Esophagus muscularis mucosa (tissue), 4 donors: ENCODE measurements at regions not wholly inside any gene's neighbourhood (a gene's known extent, or its start where the extent isn't known, plus 50 kb on each side); places are given as distances from the start of the nearest gene placed in this dataset.

Experiments
- DNase-seq: peaks from one replicate; pipeline ENCODE4 v3.0.0-alpha.2; 2017; ENCODE audit errors: extremely low spot score
- H3K27ac ChIP-seq, 4 donors: fragments of 200-600 bp; sonication (generic); replicated peaks in 1 of 4; 1 replicate in 3 of 4; 2 replicates in 1 of 4; pipeline ENCODE4 v1.5.1; 2016 to 2019; ENCODE audit warnings: mild to moderate bottlenecking in 1 of 4
- H3K27me3 ChIP-seq, 4 donors: fragments of 200-600 bp; sonication (generic); one replicate each; pipeline versions ENCODE4 v1.5.1 to v1.6.0; 2016 to 2019
- H3K36me3 ChIP-seq, 4 donors: fragments of 200-600 bp; sonication (generic); one replicate each; pipeline ENCODE4 v1.5.1; 2016 to 2019
- H3K4me1 ChIP-seq, 4 donors: fragments of 200-600 bp; sonication (generic); one replicate each; pipeline ENCODE4 v1.5.1; 2016 to 2019
- H3K4me3 ChIP-seq, 4 donors: fragments of 200-600 bp; sonication (generic); 1 replicate in 2 of 4; 2 replicates in 2 of 4; pipeline ENCODE4 v1.5.1; 2016 to 2019; ENCODE audit warnings: mild to moderate bottlenecking in 4 of 4, moderate library complexity in 1 of 4
- H3K9me3 ChIP-seq, 4 donors: fragments of 200-600 bp; sonication (generic); 1 replicate in 3 of 4; 2 replicates in 1 of 4; pipeline ENCODE4 v1.5.1; 2016 to 2019
- EP300 ChIP-seq: sonication (generic); formaldehyde crosslinking; IDR thresholded peaks from one replicate; pipeline ENCODE4 v1.6.1; 2017; ENCODE audit warnings: antibody characterized with exemption
- POLR2A ChIP-seq: fragments of 450-650 bp; IDR thresholded peaks from one replicate; pipeline ENCODE4 v1.6.1; 2017; ENCODE audit warnings: antibody characterized with exemption, moderate library complexity, mild to moderate bottlenecking, low read depth
- POLR2AphosphoS5 ChIP-seq, 2 donors: sonication (generic); formaldehyde crosslinking; IDR thresholded peaks; one replicate each; pipeline ENCODE4 v1.6.1; 2017; ENCODE audit warnings: antibody characterized with exemption in 2 of 2
- WGBS: methylation state at CpG from one replicate; pipeline ENCODE4 v1.1.5; 2018; 5-methylcytosine and 5-hydroxymethylcytosine counted together
- intact Hi-C: fragments of 100-400 bp; cut with DNase I; formaldehyde crosslinking; loops from one replicate; pipeline ENCODE4 v1.15.1; 2023
- TF ChIP-seq, protein P1 (sequence below), 3 experiments: fragments of 200-600 bp in 2 of 3; fragments of 450-650 bp in 1 of 3; sonication (generic) in 2 of 3; IDR thresholded peaks; one replicate each; pipeline ENCODE4 v1.5.1; 2017 to 2019; ENCODE audit warnings: antibody characterized with exemption in 3 of 3, mild to moderate bottlenecking in 2 of 3, moderate library complexity in 1 of 3

- Histone ChIP-seq H3K9me3 (peaks cover 0 to 14% (median 6%) of the 10 kb centered on the region in 4 donors), H3K4me1 (no peaks in the 10 kb centered on the region), H3K4me3 (no peak overlapping the region), H3K36me3 (no peaks in the 10 kb centered on the region), H3K27ac (no peak overlapping the region), H3K27me3 (peaks cover 0 to 6% (median 0%) of the 10 kb centered on the region in 4 donors)
- TF ChIP-seq POLR2AphosphoS5 (IDR thresholded peaks at IDR 0.05) = no peak
- TF ChIP-seq, protein P1, sequence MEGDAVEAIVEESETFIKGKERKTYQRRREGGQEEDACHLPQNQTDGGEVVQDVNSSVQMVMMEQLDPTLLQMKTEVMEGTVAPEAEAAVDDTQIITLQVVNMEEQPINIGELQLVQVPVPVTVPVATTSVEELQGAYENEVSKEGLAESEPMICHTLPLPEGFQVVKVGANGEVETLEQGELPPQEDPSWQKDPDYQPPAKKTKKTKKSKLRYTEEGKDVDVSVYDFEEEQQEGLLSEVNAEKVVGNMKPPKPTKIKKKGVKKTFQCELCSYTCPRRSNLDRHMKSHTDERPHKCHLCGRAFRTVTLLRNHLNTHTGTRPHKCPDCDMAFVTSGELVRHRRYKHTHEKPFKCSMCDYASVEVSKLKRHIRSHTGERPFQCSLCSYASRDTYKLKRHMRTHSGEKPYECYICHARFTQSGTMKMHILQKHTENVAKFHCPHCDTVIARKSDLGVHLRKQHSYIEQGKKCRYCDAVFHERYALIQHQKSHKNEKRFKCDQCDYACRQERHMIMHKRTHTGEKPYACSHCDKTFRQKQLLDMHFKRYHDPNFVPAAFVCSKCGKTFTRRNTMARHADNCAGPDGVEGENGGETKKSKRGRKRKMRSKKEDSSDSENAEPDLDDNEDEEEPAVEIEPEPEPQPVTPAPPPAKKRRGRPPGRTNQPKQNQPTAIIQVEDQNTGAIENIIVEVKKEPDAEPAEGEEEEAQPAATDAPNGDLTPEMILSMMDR (IDR thresholded peaks at IDR 0.05) = no peak
- TF ChIP-seq EP300 = no peak
- TF ChIP-seq POLR2A = no peak
- DNase-seq = no peak
- WGBS = 71% methylated on average over 10 of the region's 10 CpGs
- intact Hi-C loops = no loop called here
Observed at GRCh38 chr12:114913871-114914801, 230.2 kb upstream of the TBX3 start.

- WGBS = 77% methylated on average over 1 of the region's 1 CpG
- no peak for DNase-seq
- peaks cover 0 to under 1% (median 0%) of the 10 kb centered on the region in 4 donors for H3K27me3 ChIP-seq
- no peaks in the 10 kb centered on the region for H3K36me3 ChIP-seq
- TF ChIP-seq POLR2AphosphoS5 (IDR thresholded peaks at IDR 0.05) (no peak), EP300 (no peak), POLR2A (no peak)
- TF ChIP-seq, protein P1 (IDR thresholded peaks at IDR 0.05) = no peak
- intact Hi-C loops = no loop called here
- H3K9me3 ChIP-seq = peaks cover 0 to 3% (median 2%) of the 10 kb centered on the region in 4 donors
- H3K4me3 ChIP-seq = no peak overlapping the region
- no peak overlapping the region for H3K27ac ChIP-seq
- no peaks in the 10 kb centered on the region for H3K4me1 ChIP-seq
Observed at GRCh38 chr12:114912811-114913210, 228.8 kb upstream of the TBX3 start.

GRCh38 chr12:114911196-114911595, 227.2 kb upstream of the TBX3 start:
- H3K36me3 ChIP-seq = no peaks in the 10 kb centered on the region
- H3K4me3 ChIP-seq = no peak overlapping the region
- no peak overlapping the region for H3K27ac ChIP-seq
- no peaks in the 10 kb centered on the region for H3K4me1 ChIP-seq
- no peaks in the 10 kb centered on the region for H3K27me3 ChIP-seq
- DNase-seq = no peak
- intact Hi-C loops = no loop called here
- TF ChIP-seq, protein P1 (IDR thresholded peaks at IDR 0.05) = no peak
- TF ChIP-seq POLR2AphosphoS5 (IDR thresholded peaks at IDR 0.05) (no peak), EP300 (no peak), POLR2A (no peak)
- peaks cover 0 to 4% (median 0%) of the 10 kb centered on the region in 4 donors for H3K9me3 ChIP-seq

DNA sequence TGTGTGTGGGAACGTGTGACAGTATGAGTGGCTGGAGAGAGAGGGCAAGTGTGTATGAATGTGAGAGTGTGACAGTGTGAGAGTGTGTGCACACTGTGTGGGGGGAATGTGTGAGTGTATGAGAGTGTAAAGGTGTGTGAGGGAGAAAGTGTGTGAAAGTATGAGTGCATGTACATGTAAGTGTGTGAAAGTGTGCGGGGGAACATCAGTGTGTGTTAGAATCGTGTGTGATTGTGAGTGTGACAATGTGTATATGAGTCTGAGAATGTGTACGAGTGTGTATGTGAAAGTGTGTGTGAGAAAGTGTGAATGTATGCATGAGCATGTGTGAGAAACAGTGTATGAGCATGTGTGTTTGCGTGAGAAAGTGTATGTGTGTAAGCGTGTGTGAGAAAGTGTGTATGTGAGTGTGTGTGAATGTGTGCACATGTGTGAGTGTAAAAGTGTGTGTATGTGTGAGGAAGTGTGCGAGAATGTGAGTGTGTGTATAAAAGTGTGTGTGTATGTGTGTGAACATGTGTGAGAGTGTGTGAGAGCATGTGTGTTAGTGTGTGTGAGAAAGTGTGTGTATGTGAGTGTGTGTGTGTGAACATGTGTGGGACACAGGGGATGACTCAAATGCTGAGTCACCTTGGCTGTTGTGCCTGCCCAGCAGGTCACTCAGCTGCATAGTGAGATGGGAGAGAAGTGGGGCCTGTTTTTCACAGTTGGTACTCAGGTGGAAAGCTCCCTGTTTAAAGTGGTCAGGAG, 220.5 kb upstream of the TBX3 start:
- 84% methylated on average over 7 of the region's 7 CpGs for whole genome bisulfite sequencing
- Histone ChIP-seq H3K4me1 (no peaks in the 10 kb centered on the region), H3K9me3 (peaks cover 0 to 11% (median 0%) of the 10 kb centered on the region in 4 donors), H3K27me3 (peaks cover 0 to 8% (median 0%) of the 10 kb centered on the region in 4 donors), H3K36me3 (no peaks in the 10 kb centered on the region), H3K27ac (no peak overlapping the region), H3K4me3 (no peak overlapping the region)
- TF ChIP-seq, protein P1 (IDR thresholded peaks at IDR 0.05) = no peak
- intact Hi-C loops = no loop called here
- no peak for DNase-seq
